A549 (cell line): ENCODE measurements at regions not wholly inside any gene's neighbourhood (a gene's known extent, or its start where the extent isn't known, plus 50 kb on each side); places are given as distances from the start of the nearest gene placed in this dataset.

Experiments used
- CEBPB ChIP-seq, 2 experiments: fragments of >200 bp in 1 of 2; sonication (Bioruptor Twin) in 1 of 2; formaldehyde crosslinking in 1 of 2; IDR thresholded peaks; 2 replicates each; pipeline ENCODE4 v1.6.1; 2012 to 2016
- CHD2 ChIP-seq: fragments of 150-350 bp; IDR thresholded peaks from 2 replicates; pipeline ENCODE4 v1.6.1; 2014; ENCODE audit warnings: low read length; ENCODE audit not compliant: partially characterized antibody
- CTCF ChIP-seq: fragments of >200 bp; sonication (Bioruptor Twin); formaldehyde crosslinking; IDR thresholded peaks from 3 replicates; pipeline ENCODE4 v1.5.1; 2016
- EP300 ChIP-seq, 2 experiments: fragments of >200 bp; sonication (Bioruptor Twin); formaldehyde crosslinking; IDR thresholded peaks; 2 replicates in 1 of 2; 3 replicates in 1 of 2; pipeline ENCODE4 v1.6.1; 2016 to 2017
- POLR2A ChIP-seq: IDR thresholded peaks from 2 replicates; pipeline ENCODE4 v1.6.1; 2012; ENCODE audit warnings: mild to moderate bottlenecking, low read length

GRCh38 chr5:20463206-20463605 is 475.2 kb upstream of the CDH18 start:
- TF ChIP-seq EP300 (IDR thresholded peaks at IDR 0.05) (no peak), CTCF (no peak), CEBPB (IDR thresholded peaks at IDR 0.05) (no peak), POLR2A (no peak), CHD2 (no peak)
